Testis (tissue), 2 donors: ENCODE measurements at regions not wholly inside any gene's neighbourhood (a gene's known extent, or its start where the extent isn't known, plus 50 kb on each side); places are given as distances from the start of the nearest gene placed in this dataset.

Experiments
- DNase-seq: peaks from one replicate; pipeline ENCODE4 v3.0.0-alpha.2; 2019
- H3K27ac ChIP-seq, 2 donors: fragments of 200-600 bp; sonication (generic); one replicate each; pipeline ENCODE4 v1.5.1; 2019
- H3K27me3 ChIP-seq: fragments of 200-600 bp; sonication (generic); one replicate; pipeline ENCODE4 v1.5.1; 2019
- H3K36me3 ChIP-seq: fragments of 200-600 bp; sonication (generic); one replicate; pipeline ENCODE4 v1.5.1; 2017; ENCODE audit warnings: low read depth; ENCODE audit errors: missing control alignments
- H3K4me1 ChIP-seq: fragments of 200-600 bp; sonication (generic); one replicate; pipeline ENCODE4 v1.5.1; 2019
- H3K4me3 ChIP-seq, 2 donors: fragments of 200-600 bp; sonication (generic); one replicate each; pipeline ENCODE4 v1.5.1; 2017 to 2019
- H3K9me3 ChIP-seq: fragments of 200-600 bp; sonication (generic); one replicate; pipeline ENCODE4 v1.5.1; 2017
- CTCF ChIP-seq, 3 experiments: fragments of 450-650 bp in 2 of 3; fragments of 200-600 bp in 1 of 3; sonication (generic) in 1 of 3; IDR thresholded peaks; one replicate each; pipeline ENCODE4 v1.5.1; 2016 to 2019; ENCODE audit warnings: antibody characterized with exemption in 3 of 3, mild to moderate bottlenecking in 2 of 3, moderate library complexity in 1 of 3
- POLR2A ChIP-seq: fragments of 450-650 bp; IDR thresholded peaks from one replicate; pipeline ENCODE4 v1.6.1; 2017; ENCODE audit warnings: antibody characterized with exemption, mild to moderate bottlenecking, moderate library complexity
- whole genome bisulfite sequencing, 2 donors: methylation state at CpG; one replicate each; pipeline ENCODE4 v1.1.5; 2018; 5-methylcytosine and 5-hydroxymethylcytosine counted together
- intact Hi-C: fragments of 100-400 bp; cut with DNase I; formaldehyde crosslinking; loops from one replicate; pipeline ENCODE4 v1.15.1; 2023; ENCODE audit warnings: low total_unique reads

DNA sequence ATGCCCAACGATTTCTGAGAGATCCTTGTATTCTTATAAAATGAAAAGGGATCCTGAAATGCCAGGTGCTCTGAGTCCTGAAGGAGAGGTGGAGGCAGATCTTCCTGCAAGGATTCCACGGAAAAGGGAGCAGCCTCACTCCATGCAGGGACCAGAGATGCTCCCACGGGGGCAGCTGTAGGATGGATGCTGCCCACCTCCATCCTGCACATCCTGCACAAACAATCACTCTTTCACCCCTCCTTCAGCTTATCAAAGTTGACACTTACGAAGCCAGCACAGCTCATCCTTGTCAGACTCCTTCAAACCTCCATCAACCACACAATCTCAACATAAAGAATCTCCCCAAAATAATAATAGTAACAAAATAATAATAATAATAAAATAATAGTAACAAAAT is 119.1 kb downstream of the GGTLC2 start:
- intact Hi-C loops = no loop called here
- Histone ChIP-seq H3K27me3 (no peaks in the 10 kb centered on the region), H3K4me3 (no peak overlapping the region), H3K27ac (no peak overlapping the region), H3K4me1 (peaks cover 3% of the 10 kb centered on the region), H3K36me3 (no peaks in the 10 kb centered on the region), H3K9me3 (no peaks in the 10 kb centered on the region)
- WGBS, 2 donors = 82 to 88% methylated on average over 3 to 4 of the region's 4 CpGs
- DNase-seq = no peak
- TF ChIP-seq CTCF (IDR thresholded peaks at IDR 0.05) (no peak), POLR2A (no peak)

DNA sequence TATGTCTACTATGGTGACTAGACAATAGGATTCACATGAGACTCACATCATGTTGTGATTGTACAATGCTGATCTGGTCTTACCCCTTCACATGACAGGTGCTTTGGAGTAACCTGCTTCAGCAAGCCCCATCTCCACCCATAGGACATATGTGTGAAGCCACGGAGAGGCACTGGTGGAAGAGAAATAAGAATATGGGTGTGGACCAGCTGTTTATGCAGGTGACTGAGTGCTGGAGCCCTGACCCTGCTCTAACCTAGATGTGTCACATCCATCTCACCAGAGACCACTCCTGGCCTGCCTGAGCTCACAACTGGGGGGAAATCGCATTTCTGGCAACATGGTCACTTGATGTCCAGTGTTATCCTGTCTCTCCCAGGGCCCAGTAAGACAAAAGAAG is 119.7 kb downstream of the GGTLC2 start:
- Histone ChIP-seq H3K4me3 (no peak overlapping the region), H3K27ac (no peak overlapping the region), H3K36me3 (no peaks in the 10 kb centered on the region), H3K4me1 (peaks cover 7% of the 10 kb centered on the region), H3K27me3 (no peaks in the 10 kb centered on the region), H3K9me3 (no peaks in the 10 kb centered on the region)
- TF ChIP-seq CTCF (IDR thresholded peaks at IDR 0.05) = no peak
- TF ChIP-seq POLR2A = no peak
- 30 to 83% methylated on average over 1 to 2 of the region's 2 CpGs for WGBS, 2 donors
- intact Hi-C loops = no loop called here
- DNase-seq = no peak

GRCh38 chr22:22767876-22768602 is 119.6 kb upstream of the IGLL5 start:
- H3K4me1 ChIP-seq = peaks cover 16% of the 10 kb centered on the region
- no peak overlapping the region for H3K27ac ChIP-seq
- no peaks in the 10 kb centered on the region for H3K27me3 ChIP-seq
- no peaks in the 10 kb centered on the region for H3K9me3 ChIP-seq
- TF ChIP-seq CTCF (IDR thresholded peaks at IDR 0.05) (peak in 2 of 3 experiments; percentile 8 to 30), POLR2A (no peak)
- intact Hi-C loops = no loop called here
- no peak overlapping the region for H3K4me3 ChIP-seq
- DNase-seq = peak; percentile 70
- WGBS, 2 donors = 50 to 57% methylated on average over 10 of the region's 10 CpGs
- H3K36me3 ChIP-seq = no peaks in the 10 kb centered on the region

- H3K4me3 ChIP-seq = no peak overlapping the region
- no peaks in the 10 kb centered on the region for H3K9me3 ChIP-seq
- H3K36me3 ChIP-seq = no peaks in the 10 kb centered on the region
- 89 to 91% methylated on average over 2 of the region's 2 CpGs for WGBS, 2 donors
- no peak for DNase-seq
- peaks cover 16% of the 10 kb centered on the region for H3K4me1 ChIP-seq
- no peaks in the 10 kb centered on the region for H3K27me3 ChIP-seq
- intact Hi-C loops = no loop called here
- no peak overlapping the region for H3K27ac ChIP-seq
- TF ChIP-seq POLR2A = no peak
- TF ChIP-seq CTCF (IDR thresholded peaks at IDR 0.05) = no peak
Observed at GRCh38 chr22:22768885-22769284, 118.7 kb upstream of the IGLL5 start.
